GM23338 (cell line): ENCODE measurements at regions not wholly inside any gene's neighbourhood (a gene's known extent, or its start where the extent isn't known, plus 50 kb on each side); places are given as distances from the start of the nearest gene placed in this dataset.
"Not testable (repeated sequence)": the region's sequence is repeated elsewhere in the genome, so short reads cannot be mapped to it uniquely, and the experiment has no call there.

Source experiments
- CREB1 ChIP-seq: fragments of 250-450 bp; sonication (Bioruptor Pico); IDR thresholded peaks from 2 replicates; pipeline ENCODE4 v1.5.0; 2020; ENCODE audit warnings: low read depth, mild to moderate bottlenecking, moderate library complexity
- CTCF ChIP-seq, 2 experiments: fragments of 200-600 bp in 1 of 2; sonication (generic) in 1 of 2; conservative IDR thresholded peaks; 2 replicates each; pipeline versions ENCODE4 v1.5.1 to v1.6.1; 2016 to 2017; ENCODE audit warnings: antibody characterized with exemption in 2 of 2, low read depth in 2 of 2, mild to moderate bottlenecking in 2 of 2, moderate library complexity in 1 of 2
- ETS1 ChIP-seq: IDR thresholded peaks from 2 replicates; pipeline ENCODE4 v1.6.1; 2016; ENCODE audit warnings: antibody characterized with exemption
- EZH2 ChIP-seq: fragments of 200-600 bp; sonication (generic); IDR thresholded peaks from one replicate; pipeline ENCODE4 v1.8.0; 2017; ENCODE audit warnings: antibody characterized with exemption, mild to moderate bottlenecking, low read depth; ENCODE audit not compliant: unreplicated experiment
- EZH2phosphoT487 ChIP-seq: fragments of 200-600 bp; sonication (generic); IDR thresholded peaks from one replicate; pipeline ENCODE4 v1.8.1; 2018; ENCODE audit warnings: antibody characterized with exemption; ENCODE audit not compliant: unreplicated experiment
- JUNB ChIP-seq: IDR thresholded peaks from one replicate; pipeline ENCODE4 v1.6.1; 2016; ENCODE audit warnings: antibody characterized with exemption; ENCODE audit not compliant: unreplicated experiment
- NANOG ChIP-seq: IDR thresholded peaks from 2 replicates; pipeline ENCODE4 v1.6.1; 2016; ENCODE audit warnings: antibody characterized with exemption, borderline replicate concordance
- POLR2AphosphoS5 ChIP-seq: IDR thresholded peaks from 2 replicates; pipeline ENCODE4 v1.6.1; 2016; ENCODE audit warnings: antibody characterized with exemption, low read depth
- REST ChIP-seq: IDR thresholded peaks from one replicate; pipeline ENCODE4 v1.6.1; 2018; ENCODE audit warnings: antibody characterized with exemption; ENCODE audit not compliant: unreplicated experiment

GRCh38 chr7:56811516-56812070, 320.6 kb downstream of the ZNF479 start:
- TF ChIP-seq CTCF (conservative IDR thresholded peaks at IDR 0.05; ENCODE audit: low read depth in 2 of 2); CREB1; POLR2AphosphoS5; EZH2phosphoT487; EZH2; ETS1; REST; JUNB; NANOG: not testable (repeated sequence)
